ENCODE measurements at regions not wholly inside any gene's neighbourhood (a gene's known extent, or its start where the extent isn't known, plus 50 kb on each side); places are given as distances from the start of the nearest gene placed in this dataset.

DNA sequence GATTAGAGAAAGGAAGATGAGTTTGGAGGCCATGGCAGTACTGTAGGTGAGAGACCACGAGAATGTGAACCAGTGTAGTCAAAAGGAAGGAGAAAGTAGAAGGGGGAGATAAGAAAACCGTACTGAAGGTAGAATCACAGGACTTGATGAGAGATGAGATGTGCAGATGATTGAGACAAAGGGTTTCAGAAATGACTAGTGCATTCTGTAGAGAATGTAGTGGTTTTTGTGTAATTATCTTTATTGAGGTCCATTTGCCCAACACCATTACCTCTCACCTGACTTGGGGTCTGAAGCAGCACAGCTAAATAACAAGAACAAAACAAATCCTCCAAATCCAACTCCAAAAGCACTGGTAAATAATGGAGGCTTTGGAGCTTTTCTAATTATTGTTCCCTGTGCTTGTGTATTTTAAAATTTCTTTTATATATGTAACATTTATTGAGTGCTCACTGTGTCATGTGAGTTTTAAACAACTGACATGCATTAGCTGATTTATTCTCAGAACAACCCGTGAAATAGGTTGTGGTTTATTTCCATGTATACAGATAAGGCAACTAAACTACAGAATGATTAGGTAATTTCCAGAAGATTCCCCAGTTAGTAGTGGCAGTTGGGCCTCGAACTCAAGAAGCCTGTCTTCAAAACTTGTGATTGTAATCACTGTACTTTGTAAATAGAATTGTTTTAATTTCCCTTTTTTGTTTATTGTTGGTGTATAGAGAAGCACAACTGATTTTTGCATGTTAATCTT lies 390.0 kb downstream of the AEBP2 start:
- ATAC-seq = no peak
- no peak for DNase-seq
- Histone ChIP-seq H3K4me3 (ENCODE audit: low read length) (no peak overlapping the region), H3K9me3 (ENCODE audit: control insufficient read depth, low read length) (no peaks in the 10 kb centered on the region), H3K27me3 (ENCODE audit: control insufficient read depth, insufficient read depth) (no peaks in the 10 kb centered on the region), H3K4me1 (ENCODE audit: control insufficient read depth, insufficient read depth, low read length) (peaks cover 1% of the 10 kb centered on the region), H3K27ac (ENCODE audit: low read length) (no peak overlapping the region)
- intact Hi-C loops (cut with DNase I) = no loop called here
- WGBS = 71% methylated on average over 4 of the region's 4 CpGs

GRCh38 chr12:19830446-19830845 lies 391.2 kb downstream of the AEBP2 start:
- WGBS = 80% methylated on average over 2 of the region's 2 CpGs
- intact Hi-C loops (cut with DNase I) = no loop called here

DNA sequence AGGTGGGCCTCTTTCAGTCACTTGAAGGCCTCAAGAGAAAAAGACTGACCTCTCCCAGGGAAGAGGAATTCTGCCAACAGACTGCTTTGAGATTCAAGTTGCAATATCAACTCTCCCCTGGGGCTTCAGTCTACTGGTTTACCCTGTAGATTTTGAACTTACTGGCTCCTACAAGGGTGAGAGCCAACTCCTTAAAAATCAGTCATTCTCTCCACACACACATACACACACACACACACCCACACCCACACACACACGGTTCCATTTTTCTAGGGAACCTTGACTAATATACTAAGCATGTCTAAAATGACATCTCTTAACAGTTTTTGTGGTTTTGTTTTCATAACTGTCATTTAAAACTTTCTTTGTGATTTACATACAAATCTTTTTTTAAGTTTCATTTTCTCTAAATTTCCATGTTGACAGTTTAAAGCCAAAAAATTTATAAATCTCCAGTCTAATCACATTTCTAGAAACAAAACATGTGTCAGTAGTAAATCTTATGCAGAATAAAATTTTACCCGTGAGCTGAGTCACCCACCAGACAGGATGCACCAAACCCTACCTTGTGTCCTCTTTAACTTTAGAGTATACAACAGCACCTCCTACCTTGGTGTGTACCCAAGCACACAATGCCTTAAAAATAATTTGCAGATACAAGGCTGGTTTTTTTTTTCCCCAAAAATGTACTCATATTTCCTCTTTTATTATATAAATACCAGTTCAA lies 394.6 kb downstream of the AEBP2 start:
- WGBS = 44% methylated on average over 2 of the region's 2 CpGs
- Histone ChIP-seq H3K4me1 (ENCODE audit: control insufficient read depth, insufficient read depth, low read length) (peaks cover 4% of the 10 kb centered on the region), H3K4me3 (ENCODE audit: low read length) (no peak overlapping the region), H3K9me3 (ENCODE audit: control insufficient read depth, low read length) (no peaks in the 10 kb centered on the region), H3K27me3 (ENCODE audit: control insufficient read depth, insufficient read depth) (no peaks in the 10 kb centered on the region), H3K27ac (ENCODE audit: low read length) (peak overlapping the region; percentile 27)
- no peak for DNase-seq
- intact Hi-C loops (cut with DNase I) = no loop called here
- peak; percentile 79 to 82 for ATAC-seq

More at GRCh38 chr12:19830446-19830845, 391.2 kb downstream of the AEBP2 start:
- ATAC-seq (no peak), DNase-seq (no peak)
- no peak overlapping the region for H3K27ac ChIP-seq (ENCODE audit: low read length)
- no peak overlapping the region for H3K4me3 ChIP-seq (ENCODE audit: low read length)
- H3K27me3 ChIP-seq (ENCODE audit: control insufficient read depth, insufficient read depth) = no peaks in the 10 kb centered on the region
- no peaks in the 10 kb centered on the region for H3K9me3 ChIP-seq (ENCODE audit: control insufficient read depth, low read length)
- peaks cover 1% of the 10 kb centered on the region for H3K4me1 ChIP-seq (ENCODE audit: control insufficient read depth, insufficient read depth, low read length)

- ATAC-seq = no peak
- Histone ChIP-seq H3K4me1 (ENCODE audit: control insufficient read depth, insufficient read depth, low read length) (peaks cover 4% of the 10 kb centered on the region), H3K9me3 (ENCODE audit: control insufficient read depth, low read length) (no peaks in the 10 kb centered on the region), H3K4me3 (ENCODE audit: low read length) (no peak overlapping the region), H3K27me3 (ENCODE audit: control insufficient read depth, insufficient read depth) (no peaks in the 10 kb centered on the region), H3K27ac (ENCODE audit: low read length) (no peak overlapping the region)
- intact Hi-C loops (cut with DNase I) = no loop called here
- DNase-seq = no peak
Measured at GRCh38 chr12:19834592-19834991, 395.3 kb downstream of the AEBP2 start.

- ATAC-seq (no peak), DNase-seq (peak in 1 of 3 donors; percentile 42)
- Histone ChIP-seq H3K27me3 (ENCODE audit: control insufficient read depth, insufficient read depth) (no peaks in the 10 kb centered on the region), H3K27ac (ENCODE audit: low read length) (no peak overlapping the region), H3K4me3 (ENCODE audit: low read length) (no peak overlapping the region), H3K9me3 (ENCODE audit: control insufficient read depth, low read length) (no peaks in the 10 kb centered on the region), H3K4me1 (ENCODE audit: control insufficient read depth, insufficient read depth, low read length) (peaks cover 4% of the 10 kb centered on the region)
- intact Hi-C loops (cut with DNase I) = no loop called here
- 97% methylated on average over 14 of the region's 14 CpGs for WGBS
Measured at GRCh38 chr12:19836056-19836455, 396.8 kb downstream of the AEBP2 start.

- WGBS = 95% methylated on average over 9 of the region's 9 CpGs
- Histone ChIP-seq H3K27me3 (ENCODE audit: control insufficient read depth, insufficient read depth) (no peaks in the 10 kb centered on the region), H3K4me3 (ENCODE audit: low read length) (no peak overlapping the region), H3K4me1 (ENCODE audit: control insufficient read depth, insufficient read depth, low read length) (peaks cover 4% of the 10 kb centered on the region), H3K9me3 (ENCODE audit: control insufficient read depth, low read length) (no peaks in the 10 kb centered on the region), H3K27ac (ENCODE audit: low read length) (no peak overlapping the region)
- ATAC-seq = no peak
- DNase-seq = no peak
- intact Hi-C loops (cut with DNase I) = no loop called here
Measured at GRCh38 chr12:19836456-19836855, 397.2 kb downstream of the AEBP2 start.

DNA sequence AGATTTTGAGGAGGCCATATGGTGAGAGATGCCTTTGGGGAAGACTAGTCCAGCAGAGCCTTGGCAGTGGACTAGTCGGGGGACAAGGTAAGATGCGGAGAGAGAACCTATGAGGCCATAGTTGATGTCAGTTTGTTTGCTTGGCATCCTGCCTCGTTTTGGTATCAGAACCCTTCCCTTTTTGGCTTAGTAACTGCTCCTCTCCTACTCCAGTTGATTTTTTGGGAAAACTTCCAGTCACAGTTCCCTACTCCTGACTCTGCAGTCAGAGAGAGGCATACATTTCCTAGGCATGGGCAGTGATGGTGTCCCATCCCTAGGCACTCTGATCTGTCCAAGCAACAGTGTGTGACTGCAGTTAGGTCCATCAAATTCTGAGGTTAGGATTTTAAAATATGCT lies 398.3 kb downstream of the AEBP2 start:
- 45% methylated on average over 3 of the region's 3 CpGs for WGBS
- ATAC-seq = peak; percentile 61 to 76
- intact Hi-C loops (cut with DNase I) = no loop called here

GRCh38 chr12:19841451-19841850 lies 402.2 kb downstream of the AEBP2 start:
- Histone ChIP-seq H3K27ac (ENCODE audit: low read length) (no peak overlapping the region), H3K4me3 (ENCODE audit: low read length) (no peak overlapping the region), H3K27me3 (ENCODE audit: control insufficient read depth, insufficient read depth) (no peaks in the 10 kb centered on the region), H3K9me3 (ENCODE audit: control insufficient read depth, low read length) (no peaks in the 10 kb centered on the region), H3K4me1 (ENCODE audit: control insufficient read depth, insufficient read depth, low read length) (peaks cover 3% of the 10 kb centered on the region)
- ATAC-seq = no peak
- DNase-seq = no peak
- intact Hi-C loops (cut with DNase I) = no loop called here

More for the DNA sequence above, 398.3 kb downstream of the AEBP2 start:
- no peaks in the 10 kb centered on the region for H3K9me3 ChIP-seq (ENCODE audit: control insufficient read depth, low read length)
- H3K27me3 ChIP-seq (ENCODE audit: control insufficient read depth, insufficient read depth) = no peaks in the 10 kb centered on the region
- no peak overlapping the region for H3K27ac ChIP-seq (ENCODE audit: low read length)
- H3K4me1 ChIP-seq (ENCODE audit: control insufficient read depth, insufficient read depth, low read length) = peaks cover 4% of the 10 kb centered on the region
- peak in 2 of 3 donors; percentile 19 to 49 for DNase-seq
- no peak overlapping the region for H3K4me3 ChIP-seq (ENCODE audit: low read length)

DNA sequence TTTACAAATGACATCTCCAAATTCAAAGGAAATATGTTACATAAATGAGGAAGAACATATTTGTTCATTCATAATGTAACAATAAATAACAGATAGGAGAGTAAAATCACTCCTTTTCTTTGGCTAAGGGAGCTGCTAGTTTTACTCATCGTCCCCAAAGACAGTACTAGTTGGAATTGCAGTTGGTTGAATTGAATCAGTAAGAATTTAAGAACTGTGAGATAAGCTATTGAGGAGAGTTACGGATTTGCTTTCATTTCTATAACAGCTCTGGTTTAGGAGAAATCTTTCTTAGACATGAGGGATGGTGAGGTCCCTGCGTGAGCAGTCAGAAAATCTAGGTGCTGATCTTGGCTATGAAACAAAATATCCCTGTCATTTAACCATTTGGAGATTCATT lies 402.8 kb downstream of the AEBP2 start:
- Histone ChIP-seq H3K27ac (ENCODE audit: low read length) (no peak overlapping the region), H3K27me3 (ENCODE audit: control insufficient read depth, insufficient read depth) (no peaks in the 10 kb centered on the region), H3K9me3 (ENCODE audit: control insufficient read depth, low read length) (no peaks in the 10 kb centered on the region), H3K4me3 (ENCODE audit: low read length) (peak overlapping the region; percentile 32), H3K4me1 (ENCODE audit: control insufficient read depth, insufficient read depth, low read length) (peaks cover 3% of the 10 kb centered on the region)
- no peak for DNase-seq
- ATAC-seq = peak in 1 of 2 donors; percentile 21
- WGBS = 28% methylated on average over 3 of the region's 3 CpGs
- intact Hi-C loops (cut with DNase I) = no loop called here

DNA sequence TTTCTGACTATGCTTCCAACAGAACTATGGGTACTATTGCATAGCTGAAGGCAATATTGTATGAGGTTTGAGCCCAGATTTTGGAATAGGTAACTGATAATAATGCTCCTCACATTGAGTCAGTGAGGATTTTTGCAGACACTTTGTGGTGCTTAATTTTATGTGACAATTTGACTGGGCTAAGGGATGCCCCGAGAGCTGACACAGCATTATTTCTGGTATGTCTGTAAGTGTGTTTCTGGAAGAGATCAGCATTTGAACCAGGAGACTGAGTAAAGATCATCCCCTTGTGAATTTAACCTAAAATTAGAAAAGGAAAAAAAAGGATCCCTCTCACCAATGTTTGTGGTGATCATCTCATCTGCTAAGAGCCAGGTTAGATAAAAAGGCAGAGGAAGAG lies 404.9 kb downstream of the AEBP2 start:
- 92% methylated on average over 1 of the region's 1 CpG for WGBS
- Histone ChIP-seq H3K27ac (ENCODE audit: low read length) (no peak overlapping the region), H3K27me3 (ENCODE audit: control insufficient read depth, insufficient read depth) (no peaks in the 10 kb centered on the region), H3K9me3 (ENCODE audit: control insufficient read depth, low read length) (peaks cover under 1% of the 10 kb centered on the region), H3K4me3 (ENCODE audit: low read length) (no peak overlapping the region), H3K4me1 (ENCODE audit: control insufficient read depth, insufficient read depth, low read length) (no peaks in the 10 kb centered on the region)
- intact Hi-C loops (cut with DNase I) = no loop called here
- DNase-seq (no peak), ATAC-seq (no peak)

- Histone ChIP-seq H3K4me1 (ENCODE audit: control insufficient read depth, insufficient read depth, low read length) (no peaks in the 10 kb centered on the region), H3K27me3 (ENCODE audit: control insufficient read depth, insufficient read depth) (no peaks in the 10 kb centered on the region), H3K4me3 (ENCODE audit: low read length) (no peak overlapping the region), H3K27ac (ENCODE audit: low read length) (no peak overlapping the region), H3K9me3 (ENCODE audit: control insufficient read depth, low read length) (peaks cover 3% of the 10 kb centered on the region)
- intact Hi-C loops (cut with DNase I) = no loop called here
- WGBS = 26% methylated on average over 3 of the region's 3 CpGs
- DNase-seq (no peak), ATAC-seq (no peak)
Measured at GRCh38 chr12:19846574-19846973, 407.3 kb downstream of the AEBP2 start.
